Heart left ventricle (tissue), 16 donors: ENCODE measurements at regions not wholly inside any gene's neighbourhood (a gene's known extent, or its start where the extent isn't known, plus 50 kb on each side); places are given as distances from the start of the nearest gene placed in this dataset.

ENCODE experiments used
- ATAC-seq, 4 donors: fragments of 200-7000 bp; cut with Tn5 transposase; one replicate each; pipeline ENCODE4 v1.9.1; 2020 to 2022; ENCODE audit warnings: moderate library complexity in 4 of 4, mild to moderate bottlenecking in 3 of 4, moderate number of reproducible peaks in 1 of 4
- DNase-seq, 5 donors: peaks; one replicate each; pipeline ENCODE4 v3.0.0-alpha.2; 2020
- H3K27ac ChIP-seq, 12 donors: fragments of 200-600 bp; sonication (generic) in 4 of 12; one replicate each; pipeline versions ENCODE4 v1.5.0 to v1.8.0; 2016 to 2022; ENCODE audit warnings: mild to moderate bottlenecking in 2 of 12
- H3K27me3 ChIP-seq, 9 donors: fragments of 200-600 bp; sonication (generic) in 2 of 9; one replicate each; pipeline versions ENCODE4 v1.5.1 to v1.8.0; 2016 to 2022; ENCODE audit warnings: mild to moderate bottlenecking in 3 of 9
- H3K36me3 ChIP-seq, 9 donors: fragments of 200-600 bp; sonication (generic) in 2 of 9; one replicate each; pipeline versions ENCODE4 v1.5.0 to v1.8.0; 2018 to 2022; ENCODE audit warnings: mild to moderate bottlenecking in 2 of 9
- H3K4me1 ChIP-seq, 12 donors: fragments of 200-600 bp; sonication (generic) in 4 of 12; one replicate each; pipeline versions ENCODE4 v1.5.0 to v1.8.0; 2016 to 2022; ENCODE audit warnings: mild to moderate bottlenecking in 3 of 12
- H3K4me3 ChIP-seq, 12 donors: fragments of 200-600 bp; sonication (generic) in 4 of 12; one replicate each; pipeline versions ENCODE4 v1.5.0 to v1.8.0; 2017 to 2022; ENCODE audit warnings: mild to moderate bottlenecking in 9 of 12, moderate library complexity in 4 of 12
- H3K9me3 ChIP-seq, 12 donors: fragments of 200-600 bp; sonication (generic) in 4 of 12; one replicate each; pipeline versions ENCODE4 v1.5.0 to v1.8.0; 2016 to 2022; ENCODE audit warnings: mild to moderate bottlenecking in 1 of 12
- CTCF ChIP-seq, 12 donors: fragments of 200-600 bp; sonication (generic) in 4 of 12; IDR thresholded peaks; one replicate each; pipeline versions ENCODE4 v1.5.0 to v1.8.0; 2018 to 2022; ENCODE audit warnings: antibody characterized with exemption in 12 of 12, mild to moderate bottlenecking in 5 of 12
- POLR2A ChIP-seq, 2 donors: fragments of 450-650 bp; IDR thresholded peaks; one replicate each; pipeline ENCODE4 v1.6.1; 2017; ENCODE audit warnings: antibody characterized with exemption in 2 of 2, mild to moderate bottlenecking in 2 of 2, moderate library complexity in 2 of 2
- WGBS, 4 donors: extraction: QIAGEN DNeasy Blood & Tissue Kit in 2 of 4; methylation state at CpG; one replicate each; pipeline versions ENCODE4 v1.1.5 to v1.1.7; 2013 to 2018; 5-methylcytosine and 5-hydroxymethylcytosine counted together
- intact Hi-C, 10 donors: fragments of 100-400 bp; cut with DNase I; formaldehyde crosslinking; loops; one replicate each; pipeline versions ENCODE4 v1.11.1 to v1.14.2; 2022
- donor health status: ischemic (EF 13 %, LVEDD 7.1; RV severe dilation, severe dysfunction).
- donor health status: healthy with polysubstance abuse.
- donor health status: DM: no; HTN: yes; CAD: no.
- donor health status: DM: no; HTN: no; CAD: no.
- donor health status: ischemic (EF 25% LVEDD 6.9; RV normal size, moderate dysfunction).
- donor health status: ischemic (EF 25% LVEDD 5.7; RV mildly dilated, moderate dysfunction).
- donor health status: healthy.
- donor health status: DM: yes; HTN: yes; CAD: no.
- donor health status: ischemic (EF 35%, LVEDD 5.7; RV mildly dilated, moderate dysfunction).
- donor health status: nonischemic (EF 11% LVEDD 7.7; RV severe dilation, severe dysfunction).
- donor health status: DM: yes; HTN: yes; CAD: no.
- donor health status: PGD.
- donor health status: ischemic (EF 29% LVEDD 5.4; RV normal size, mild dysfunction).
- donor health status: nonischemic (EF 23%, LVEDD 6.1; RV moderate dilation, normal function).

GRCh38 chr7:112843151-112843550, 53.0 kb upstream of the TMEM168 start:
- no peaks in the 10 kb centered on the region for H3K36me3 ChIP-seq
- no peaks in the 10 kb centered on the region for H3K27me3 ChIP-seq
- no peak overlapping the region for H3K4me3 ChIP-seq
- DNase-seq, result no peak
- peaks cover 0 to 18% (median 1%) of the 10 kb centered on the region in 12 donors for H3K4me1 ChIP-seq
- intact Hi-C loops, result no loop called here
- H3K9me3 ChIP-seq, result no peaks in the 10 kb centered on the region
- TF ChIP-seq POLR2A (IDR thresholded peaks at IDR 0.05) (no peak), CTCF (IDR thresholded peaks at IDR 0.05) (no peak)
- WGBS, 4 donors, result 91 to 98% (median 97%) methylated on average over 1 of the region's 1 CpG
- ATAC-seq, result no peak
- no peak overlapping the region for H3K27ac ChIP-seq
